ENCODE measurements at regions not wholly inside any gene's neighbourhood (a gene's known extent, or its start where the extent isn't known, plus 50 kb on each side); places are given as distances from the start of the nearest gene placed in this dataset.

- Histone ChIP-seq H3K9ac (ENCODE audit: low read depth in 1 of 2, low read length in 2 of 2) (no peak overlapping the region), H3K9me3 (ENCODE audit: control insufficient read depth in 4 of 4, low read length in 3 of 4) (no peaks in the 10 kb centered on the region), H3K4me1 (ENCODE audit: control insufficient read depth in 4 of 4, insufficient read depth in 4 of 4, low read length in 3 of 4) (peaks cover 4 to 38% (median 31%) of the 10 kb centered on the region in 4 donors), H3K27me3 (ENCODE audit: control insufficient read depth in 4 of 4, insufficient read depth in 4 of 4, low read length in 3 of 4) (no peaks in the 10 kb centered on the region), H3K36me3 (ENCODE audit: control insufficient read depth in 4 of 4, insufficient read depth in 3 of 4, low read depth in 1 of 4, low read length in 3 of 4) (no peaks in the 10 kb centered on the region), H3K4me3 (ENCODE audit: low read depth in 1 of 3, low read length in 3 of 3) (no peak overlapping the region), H3K27ac (ENCODE audit: low read depth in 1 of 2, low read length in 2 of 2) (peak overlapping the region; percentile 48 to 72)
- WGBS, result 29% methylated on average over 1 of the region's 1 CpG
- no peak for DNase-seq (ENCODE audit: low spot score)
- TF ChIP-seq REST (IDR thresholded peaks at IDR 0.05) (peak; percentile 49), FOXA1 (IDR thresholded peaks at IDR 0.05) (peak; percentile 62), JUND (IDR thresholded peaks at IDR 0.05) (peak; percentile 15 to 71), ZBTB33 (IDR thresholded peaks at IDR 0.05) (peak; percentile 68), ATF3 (IDR thresholded peaks at IDR 0.05) (peak; percentile 46), TAF1 (conservative IDR thresholded peaks at IDR 0.05) (no peak), MAX (IDR thresholded peaks at IDR 0.05) (peak; percentile 72), HNF4G (IDR thresholded peaks at IDR 0.05) (peak; percentile 93), EGR1 (IDR thresholded peaks at IDR 0.05; ENCODE audit: low read depth in 2 of 2) (peak in 1 of 2 donors; percentile 69), YY1 (IDR thresholded peaks at IDR 0.05) (peak; percentile 53), SP1 (IDR thresholded peaks at IDR 0.05) (peak; percentile 73), RXRA (IDR thresholded peaks at IDR 0.05) (peak; percentile 73 to 88), RAD21 (IDR thresholded peaks at IDR 0.05) (peak; percentile 45 to 49), GABPA (IDR thresholded peaks at IDR 0.05 in 1 of 2, conservative IDR thresholded peaks at IDR 0.05 in 1 of 2) (no peak), NR2F2 (IDR thresholded peaks at IDR 0.05) (no peak), HNF4A (conservative IDR thresholded peaks at IDR 0.05) (peak; percentile 96 to 98), FOXA2 (IDR thresholded peaks at IDR 0.05) (peak; percentile 80), CTCF (IDR thresholded peaks at IDR 0.05; ENCODE audit: low read depth, low read length, missing input control) (no peak)
Observed at GRCh38 chr2:150554046-150554445, 66.6 kb upstream of the RND3 start.

Data from liver (tissue), 8 donors.